Esophagus squamous epithelium (tissue), 5 donors: ENCODE measurements at regions not wholly inside any gene's neighbourhood (a gene's known extent, or its start where the extent isn't known, plus 50 kb on each side); places are given as distances from the start of the nearest gene placed in this dataset.

Experiments used
- DNase-seq: peaks from one replicate; lab custom pipeline; 2025; lab: John Stamatoyannopoulos, UW
- H3K27ac ChIP-seq, 4 donors: fragments of 200-600 bp; sonication (generic); one replicate each; pipeline ENCODE4 v1.5.1; 2016 to 2019; ENCODE audit warnings: mild to moderate bottlenecking in 1 of 4
- H3K27me3 ChIP-seq, 4 donors: fragments of 200-600 bp; sonication (generic); 1 replicate in 3 of 4; 2 replicates in 1 of 4; pipeline versions ENCODE4 v1.5.1 to v1.6.0; 2017 to 2021; ENCODE audit warnings: antibody characterized with exemption in 1 of 4
- H3K36me3 ChIP-seq, 3 donors: fragments of 200-600 bp; sonication (generic); one replicate each; pipeline ENCODE4 v1.5.1; 2016 to 2019
- H3K4me1 ChIP-seq, 3 donors: fragments of 200-600 bp; sonication (generic); one replicate each; pipeline ENCODE4 v1.5.1; 2017 to 2019
- H3K4me3 ChIP-seq, 4 donors: fragments of 200-600 bp; sonication (generic); 1 replicate in 3 of 4; 2 replicates in 1 of 4; pipeline ENCODE4 v1.5.1; 2016 to 2019; ENCODE audit warnings: mild to moderate bottlenecking in 2 of 4, moderate library complexity in 1 of 4
- H3K9me3 ChIP-seq, 3 donors: fragments of 200-600 bp; sonication (generic); one replicate each; pipeline ENCODE4 v1.5.1; 2016 to 2019
- CTCF ChIP-seq, 6 experiments: fragments of 450-650 bp in 4 of 6; fragments of 200-600 bp in 2 of 6; sonication (generic) in 2 of 6; IDR thresholded peaks; one replicate each; pipeline ENCODE4 v1.5.1; 2016 to 2019; ENCODE audit warnings: antibody characterized with exemption in 6 of 6, mild to moderate bottlenecking in 4 of 6, moderate library complexity in 4 of 6
- POLR2A ChIP-seq, 4 donors: fragments of 450-650 bp; IDR thresholded peaks; one replicate each; pipeline ENCODE4 v1.6.1; 2017; ENCODE audit warnings: antibody characterized with exemption in 4 of 4, mild to moderate bottlenecking in 4 of 4, moderate library complexity in 3 of 4
- WGBS, 2 donors: methylation state at CpG; one replicate each; pipeline ENCODE4 v1.1.5; 2018; 5-methylcytosine and 5-hydroxymethylcytosine counted together
- intact Hi-C: fragments of 100-400 bp; cut with DNase I; formaldehyde crosslinking; loops from one replicate; pipeline ENCODE4 v1.15.0; 2022
- donor health status: DM: yes; HTN: yes; CAD: no.

GRCh38 chr9:90064248-90064647 lies 459.4 kb downstream of the GADD45G start:
- intact Hi-C loops = no loop called here
- H3K27me3 ChIP-seq = no peaks in the 10 kb centered on the region
- H3K4me3 ChIP-seq = no peak overlapping the region
- peaks cover 0 to 6% (median 0%) of the 10 kb centered on the region in 3 donors for H3K4me1 ChIP-seq
- no peaks in the 10 kb centered on the region for H3K9me3 ChIP-seq
- H3K27ac ChIP-seq = no peak overlapping the region
- TF ChIP-seq POLR2A (IDR thresholded peaks at IDR 0.05) (no peak), CTCF (IDR thresholded peaks at IDR 0.05) (no peak)
- DNase-seq = no peak
- 45 to 56% methylated on average over 2 of the region's 2 CpGs for WGBS, 2 donors
- H3K36me3 ChIP-seq = no peaks in the 10 kb centered on the region

- intact Hi-C loops = no loop called here
- WGBS, 2 donors = 65 to 79% methylated on average over 3 of the region's 3 CpGs
- Histone ChIP-seq H3K4me3 (no peak overlapping the region), H3K36me3 (no peaks in the 10 kb centered on the region), H3K4me1 (peaks cover 0 to 6% (median 0%) of the 10 kb centered on the region in 3 donors), H3K27ac (no peak overlapping the region), H3K27me3 (no peaks in the 10 kb centered on the region), H3K9me3 (no peaks in the 10 kb centered on the region)
- no peak for DNase-seq
- TF ChIP-seq POLR2A (IDR thresholded peaks at IDR 0.05) = no peak
- TF ChIP-seq CTCF (IDR thresholded peaks at IDR 0.05) = no peak
Measured at GRCh38 chr9:90064971-90065370, 460.2 kb downstream of the GADD45G start.

- peaks cover 0 to under 1% (median 0%) of the 10 kb centered on the region in 3 donors for H3K4me1 ChIP-seq
- DNase-seq = no peak
- H3K27me3 ChIP-seq = no peaks in the 10 kb centered on the region
- H3K9me3 ChIP-seq = no peaks in the 10 kb centered on the region
- TF ChIP-seq POLR2A (IDR thresholded peaks at IDR 0.05) (no peak), CTCF (IDR thresholded peaks at IDR 0.05) (no peak)
- no peak overlapping the region for H3K4me3 ChIP-seq
- WGBS, 2 donors = 89% methylated on average over 2 of the region's 2 CpGs
- intact Hi-C loops = no loop called here
- no peak overlapping the region for H3K27ac ChIP-seq
- H3K36me3 ChIP-seq = no peaks in the 10 kb centered on the region
Measured at GRCh38 chr9:90065851-90066250, 461.0 kb downstream of the GADD45G start.

GRCh38 chr9:90069085-90069484 lies 464.3 kb downstream of the GADD45G start:
- TF ChIP-seq CTCF (IDR thresholded peaks at IDR 0.05) (no peak), POLR2A (IDR thresholded peaks at IDR 0.05) (no peak)
- Histone ChIP-seq H3K4me3 (no peak overlapping the region), H3K27me3 (peaks cover 0 to 9% (median 0%) of the 10 kb centered on the region in 4 donors), H3K36me3 (no peaks in the 10 kb centered on the region), H3K9me3 (no peaks in the 10 kb centered on the region), H3K27ac (no peak overlapping the region), H3K4me1 (no peaks in the 10 kb centered on the region)
- intact Hi-C loops = no loop called here
- WGBS, 2 donors = 43 to 62% methylated on average over 2 of the region's 2 CpGs
- DNase-seq = no peak

- Histone ChIP-seq H3K27ac (no peak overlapping the region), H3K4me1 (no peaks in the 10 kb centered on the region), H3K27me3 (peaks cover 0 to 10% (median 0%) of the 10 kb centered on the region in 4 donors), H3K36me3 (no peaks in the 10 kb centered on the region), H3K4me3 (no peak overlapping the region), H3K9me3 (no peaks in the 10 kb centered on the region)
- TF ChIP-seq POLR2A (IDR thresholded peaks at IDR 0.05) (no peak), CTCF (IDR thresholded peaks at IDR 0.05) (no peak)
- WGBS, 2 donors = 73 to 80% methylated on average over 2 to 5 of the region's 5 CpGs
- intact Hi-C loops = no loop called here
- DNase-seq = no peak
Measured at GRCh38 chr9:90070056-90070455, 465.2 kb downstream of the GADD45G start.
